Glomerular endothelial cell (primary cell): ENCODE measurements at regions not wholly inside any gene's neighbourhood (a gene's known extent, or its start where the extent isn't known, plus 50 kb on each side); places are given as distances from the start of the nearest gene placed in this dataset.
"Not testable (repeated sequence)": the region's sequence is repeated elsewhere in the genome, so short reads cannot be mapped to it uniquely, and the experiment has no call there.

ENCODE experiments used
- DNase-seq: peaks from one replicate; pipeline ENCODE4 v3.0.0-alpha.2; 2011; ENCODE audit warnings: low read depth, low spot score; ENCODE audit errors: extremely low read depth

DNA sequence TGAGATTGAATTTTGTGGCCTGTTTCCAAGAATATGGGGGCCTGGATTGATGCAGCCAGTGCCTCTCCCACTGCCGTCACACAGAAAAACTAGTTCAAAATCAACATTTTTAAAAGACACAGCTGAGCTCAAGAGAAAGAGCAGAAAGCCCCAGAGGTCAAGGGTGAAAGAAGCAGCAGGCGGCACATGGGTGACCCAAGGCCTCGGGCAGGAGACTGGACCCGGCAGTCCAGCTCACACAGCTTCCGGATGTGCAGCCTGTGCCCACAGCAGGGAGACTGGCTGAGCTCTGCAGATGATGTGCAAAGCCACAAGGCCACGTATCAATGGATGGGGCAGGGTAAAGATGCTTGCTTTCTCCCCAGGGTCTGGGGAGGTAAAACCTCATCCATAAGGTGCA is 50.4 kb upstream of the RNF32 start:
- DNase-seq = no peak

- DNase-seq = no peak
Observed at GRCh38 chr7:156589808-156590207, 50.8 kb upstream of the RNF32 start.

- no peak for DNase-seq
Observed at GRCh38 chr7:156585926-156586325, 54.6 kb upstream of the RNF32 start.

DNA sequence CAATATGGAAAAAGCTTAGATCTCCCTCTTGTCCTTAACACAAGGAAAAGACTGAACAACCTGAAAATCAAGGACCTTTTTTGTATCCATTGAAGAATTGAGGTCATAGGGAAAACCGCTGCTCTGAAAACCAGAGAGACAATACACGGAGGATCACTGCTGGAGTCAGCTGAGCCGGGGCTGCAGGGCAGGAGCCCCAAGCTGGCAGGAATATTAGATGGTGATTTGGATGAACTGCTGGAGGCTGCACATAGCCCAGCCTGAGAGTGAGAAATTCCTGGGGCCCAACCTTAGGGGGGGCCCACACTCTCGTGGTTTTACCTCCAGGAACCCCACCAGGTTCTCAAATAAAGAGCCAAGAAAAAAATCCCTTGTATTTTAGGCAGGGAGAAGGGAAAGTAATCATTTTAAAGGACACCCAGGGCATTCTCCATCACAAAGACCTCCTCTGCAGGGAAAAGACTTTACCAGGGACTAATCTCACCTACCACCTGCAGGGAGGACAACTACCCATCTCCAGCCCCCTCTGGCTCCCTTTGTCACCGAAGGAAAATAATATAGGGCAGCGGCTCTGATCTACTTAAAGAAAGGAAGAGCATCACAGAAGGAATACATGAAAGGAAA is 55.4 kb upstream of the RNF32 start:
- no peak for DNase-seq

DNA sequence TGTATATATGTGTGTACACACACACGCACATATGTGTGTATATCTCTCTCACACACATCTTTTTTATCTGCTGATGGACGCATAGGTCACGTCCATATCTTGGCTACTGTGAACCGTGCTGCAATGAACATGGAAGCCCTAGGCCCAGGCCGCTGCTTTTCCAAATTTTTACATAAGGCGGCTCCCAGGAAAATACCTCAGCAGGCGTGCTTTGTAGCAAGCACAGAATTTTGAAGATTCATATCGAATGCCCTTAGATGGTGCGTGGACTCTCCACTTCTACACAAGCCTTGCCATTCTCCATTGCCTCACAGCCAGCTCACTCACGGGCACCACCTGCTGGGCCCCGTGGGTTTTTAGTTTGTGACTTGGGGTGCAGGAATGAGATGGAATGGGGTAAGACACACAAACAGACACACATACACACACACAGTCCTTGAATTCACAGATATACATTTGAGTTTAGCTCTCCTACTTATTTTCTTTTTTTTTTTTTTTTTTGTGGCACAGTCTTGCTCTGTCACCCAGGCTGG is 57.9 kb upstream of the RNF32 start:
- no peak for DNase-seq

- no peak for DNase-seq
Observed at GRCh38 chr7:156580036-156580435, 60.5 kb upstream of the RNF32 start.

DNA sequence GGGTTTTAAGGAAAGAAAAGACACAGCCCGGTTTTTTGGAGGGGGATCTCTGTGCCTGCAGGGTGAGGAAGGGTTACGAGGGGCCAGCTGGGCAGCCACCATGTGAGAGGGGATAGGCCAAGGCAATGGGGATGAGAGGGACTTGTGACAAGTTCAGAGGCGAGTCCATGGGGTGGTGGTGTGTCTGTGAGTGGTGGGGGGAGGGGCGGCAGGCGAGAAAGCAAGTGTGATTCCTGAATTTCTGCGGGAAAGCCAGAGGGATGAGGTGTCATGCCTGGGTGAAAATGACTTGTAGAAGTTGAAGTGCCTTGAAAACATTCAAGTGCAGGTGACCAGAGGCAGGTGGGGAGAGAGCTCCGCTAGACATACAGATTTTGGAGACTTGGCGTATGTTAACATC is 61.0 kb upstream of the RNF32 start:
- no peak for DNase-seq

GRCh38 chr7:156578978-156579430 is 61.6 kb upstream of the RNF32 start:
- DNase-seq = no peak

DNA sequence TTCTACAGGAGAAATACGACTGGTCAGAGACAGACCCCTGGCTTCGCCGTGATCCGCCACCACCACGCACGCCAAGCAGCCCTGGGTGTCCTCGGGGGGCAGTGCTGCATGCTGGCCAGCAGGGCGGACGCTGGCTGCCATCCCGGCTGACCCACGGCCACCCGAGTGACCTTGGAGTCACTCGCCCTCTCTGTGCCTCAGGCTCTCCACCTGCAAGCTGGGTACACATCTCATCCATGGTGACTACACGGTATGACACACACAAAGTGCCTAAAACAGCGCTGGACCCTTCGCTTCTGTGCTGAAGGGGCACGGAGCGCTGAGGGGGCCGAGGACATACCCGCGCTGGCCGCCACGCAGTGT is 62.0 kb upstream of the RNF32 start:
- no peak for DNase-seq

DNA sequence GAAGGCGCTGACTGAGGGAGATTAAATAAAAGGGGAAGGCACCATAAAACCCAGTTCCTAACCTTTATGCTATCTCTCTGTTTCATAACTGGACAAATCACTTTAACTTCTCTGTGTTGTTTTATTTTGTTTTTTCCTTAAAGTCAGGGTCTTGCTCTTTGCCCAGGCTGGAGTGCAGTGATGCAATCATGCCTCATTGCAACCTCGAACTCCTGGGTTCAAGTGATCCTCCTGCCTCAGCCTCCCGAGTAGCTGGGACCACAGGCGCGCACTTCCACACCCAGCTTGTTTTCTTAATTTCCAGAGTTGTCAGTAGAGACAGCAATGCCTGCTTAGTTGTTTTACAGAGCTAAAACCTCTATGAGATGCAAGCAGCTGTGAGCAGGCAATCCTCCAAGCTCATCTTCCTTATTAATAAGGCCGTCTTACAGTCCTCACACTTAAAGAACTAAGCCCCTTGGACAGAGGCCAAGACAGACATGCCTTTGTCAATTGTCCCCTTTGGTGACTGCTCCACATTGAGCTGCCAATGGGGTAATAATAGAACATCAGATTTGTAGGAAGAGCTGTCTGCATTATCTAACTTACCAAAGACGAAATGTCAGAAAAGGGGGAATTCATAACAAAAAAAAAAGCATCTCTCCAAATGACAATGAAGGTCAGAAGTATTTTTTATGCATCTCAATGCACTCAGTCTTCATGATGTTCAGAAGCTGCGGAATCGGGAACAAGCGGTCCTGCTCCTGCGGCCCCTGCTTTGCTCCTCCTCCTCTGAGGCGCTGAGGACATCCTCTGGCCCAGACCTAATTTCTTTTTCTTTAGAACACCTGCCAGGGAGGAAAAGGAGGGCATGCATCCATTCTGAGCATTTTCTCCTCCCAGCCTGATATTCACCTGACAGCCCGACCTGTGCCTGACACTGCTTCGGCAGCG is 62.7 kb upstream of the RNF32 start:
- DNase-seq = no peak

GRCh38 chr7:156576216-156577058 is 64.1 kb upstream of the RNF32 start:
- no peak for DNase-seq

DNA sequence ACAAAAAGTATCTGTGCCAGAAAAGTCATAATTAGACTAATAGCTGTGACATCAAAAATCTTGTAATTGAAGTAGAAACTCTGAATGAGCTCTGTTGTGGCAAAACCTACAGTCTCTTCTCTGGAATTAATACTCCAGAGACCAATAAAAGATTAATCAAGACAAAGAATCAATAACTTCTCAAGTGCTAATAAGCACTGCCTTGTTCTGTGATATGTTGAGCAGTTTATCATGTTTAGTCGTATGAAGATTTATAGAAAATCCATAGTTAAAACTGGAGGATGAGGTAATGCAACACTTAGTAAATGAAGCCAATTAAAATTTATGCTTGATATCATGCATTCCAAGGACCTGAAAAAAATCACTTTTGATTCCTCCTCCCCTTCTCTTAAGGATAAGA is 72.3 kb upstream of the RNF32 start:
- no peak for DNase-seq

GRCh38 chr7:156566812-156567549 is 73.6 kb upstream of the RNF32 start:
- no peak for DNase-seq

DNA sequence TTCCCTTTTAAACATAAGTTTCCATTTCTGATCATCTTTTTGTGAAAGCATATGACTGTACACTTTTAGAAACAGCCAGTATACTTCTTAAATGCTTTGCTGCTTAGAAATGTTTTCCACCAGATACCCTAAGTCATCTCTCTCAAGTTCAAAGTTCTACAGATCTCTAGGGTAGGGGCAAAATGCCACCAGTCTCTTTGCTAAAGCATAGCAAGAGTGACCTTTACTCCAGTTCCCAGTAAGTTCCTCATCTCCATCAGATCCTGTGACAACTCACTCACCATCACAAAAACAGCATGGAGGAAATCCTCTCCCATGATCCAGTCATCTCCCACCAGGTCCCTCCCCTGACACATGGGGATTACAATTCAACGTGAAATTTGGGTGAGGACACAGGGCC is 75.6 kb upstream of the RNF32 start:
- not testable (repeated sequence) for DNase-seq

- DNase-seq = no peak
Observed at GRCh38 chr7:156560696-156561095, 79.9 kb upstream of the RNF32 start.

GRCh38 chr7:156560075-156560474 is 80.5 kb upstream of the RNF32 start:
- DNase-seq = no peak

- DNase-seq = no peak
Observed at GRCh38 chr7:156559001-156559400, 81.6 kb upstream of the RNF32 start.

- no peak for DNase-seq
Observed at GRCh38 chr7:156558198-156558597, 82.4 kb upstream of the RNF32 start.

- no peak for DNase-seq
Observed at GRCh38 chr7:156556083-156556482, 84.5 kb upstream of the RNF32 start.

DNA sequence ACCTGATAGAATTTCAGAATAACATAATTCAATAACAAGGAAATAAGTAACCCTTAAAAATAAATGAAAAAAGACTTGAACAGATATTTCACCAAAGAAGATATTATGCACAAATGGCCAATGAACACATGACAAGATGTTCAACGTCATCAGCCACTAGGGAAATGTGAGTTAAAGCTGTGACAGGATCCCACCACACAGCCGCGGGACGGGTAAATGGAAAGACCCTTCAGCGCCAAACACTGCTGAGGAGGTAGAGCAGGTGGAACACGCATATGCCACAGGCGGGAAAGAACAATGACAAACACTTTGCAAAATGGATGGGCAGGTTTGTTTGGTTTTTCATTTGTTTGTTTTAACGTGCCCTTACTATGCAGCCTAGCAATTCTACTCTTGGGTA is 86.1 kb upstream of the RNF32 start:
- DNase-seq = no peak
